ENCODE measurements at regions not wholly inside any gene's neighbourhood (a gene's known extent, or its start where the extent isn't known, plus 50 kb on each side); places are given as distances from the start of the nearest gene placed in this dataset.

GRCh38 chr10:60684091-60684490 lies 94.2 kb upstream of the CDK1 start:
- Mint-ChIP-seq H3K27ac (no peak overlapping the region), H3K9me3 (peaks cover 0 to under 1% (median 0%) of the 10 kb centered on the region in 5 donors), H3K4me1 (peaks cover 0 to 35% (median 0%) of the 10 kb centered on the region in 3 donors), H3K36me3 (peaks cover 0 to 8% (median 0%) of the 10 kb centered on the region in 3 donors), H3K4me3 (no peak overlapping the region), H3K27me3 (peaks cover 5 to 9% of the 10 kb centered on the region in 2 donors)
- Histone ChIP-seq H3K27me3 (ENCODE audit: insufficient read depth, low read length, poor library complexity, severe bottlenecking) (no peaks in the 10 kb centered on the region), H3K4me1 (ENCODE audit: insufficient read depth, low read length) (no peaks in the 10 kb centered on the region), H3K9me3 (ENCODE audit: low read length) (no peaks in the 10 kb centered on the region), H3K27ac (ENCODE audit: low read depth, low read length) (no peak overlapping the region), H3K4me3 (ENCODE audit: low read length) (no peak overlapping the region), H3K36me3 (ENCODE audit: insufficient read depth, low read length) (no peaks in the 10 kb centered on the region)
- no peak for DNase-seq
- ChIA-PET CTCF (no interaction called here), POLR2A (no interaction called here)

GRCh38 chr10:60681103-60681502 lies 97.2 kb upstream of the CDK1 start:
- Mint-ChIP-seq H3K27ac (no peak overlapping the region), H3K4me1 (peaks cover 0 to 59% (median 0%) of the 10 kb centered on the region in 3 donors), H3K36me3 (peaks cover 0 to 5% (median 0%) of the 10 kb centered on the region in 3 donors), H3K9me3 (no peaks in the 10 kb centered on the region), H3K4me3 (no peak overlapping the region), H3K27me3 (peaks cover 5 to 7% of the 10 kb centered on the region in 2 donors)
- Histone ChIP-seq H3K27me3 (ENCODE audit: insufficient read depth, low read length, poor library complexity, severe bottlenecking) (no peaks in the 10 kb centered on the region), H3K9me3 (ENCODE audit: low read length) (no peaks in the 10 kb centered on the region), H3K4me1 (ENCODE audit: insufficient read depth, low read length) (no peaks in the 10 kb centered on the region), H3K27ac (ENCODE audit: low read depth, low read length) (no peak overlapping the region), H3K36me3 (ENCODE audit: insufficient read depth, low read length) (no peaks in the 10 kb centered on the region), H3K4me3 (ENCODE audit: low read length) (no peak overlapping the region)
- no peak for DNase-seq
- POLR2A ChIA-PET, result no interaction called here
- CTCF ChIA-PET, result no interaction called here

GRCh38 chr10:60679388-60679990 lies 98.8 kb upstream of the CDK1 start:
- ChIA-PET POLR2A (no interaction called here), CTCF (no interaction called here)
- Mint-ChIP-seq H3K27ac (no peak overlapping the region), H3K36me3 (peaks cover 0 to 7% (median 3%) of the 10 kb centered on the region in 3 donors), H3K9me3 (no peaks in the 10 kb centered on the region), H3K4me1 (peaks cover 0 to 56% (median 0%) of the 10 kb centered on the region in 3 donors), H3K27me3 (peaks cover 5 to 7% of the 10 kb centered on the region in 2 donors), H3K4me3 (no peak overlapping the region)
- no peak for DNase-seq
- Histone ChIP-seq H3K27ac (ENCODE audit: low read depth, low read length) (no peak overlapping the region), H3K36me3 (ENCODE audit: insufficient read depth, low read length) (no peaks in the 10 kb centered on the region), H3K4me3 (ENCODE audit: low read length) (no peak overlapping the region), H3K27me3 (ENCODE audit: insufficient read depth, low read length, poor library complexity, severe bottlenecking) (no peaks in the 10 kb centered on the region), H3K9me3 (ENCODE audit: low read length) (no peaks in the 10 kb centered on the region), H3K4me1 (ENCODE audit: insufficient read depth, low read length) (no peaks in the 10 kb centered on the region)

- peaks cover 0 to 51% (median 0%) of the 10 kb centered on the region in 3 donors for H3K4me1 Mint-ChIP-seq
- peaks cover 5 to 7% of the 10 kb centered on the region in 2 donors for H3K27me3 Mint-ChIP-seq
- Histone ChIP-seq H3K9me3 (ENCODE audit: low read length) (no peaks in the 10 kb centered on the region), H3K27me3 (ENCODE audit: insufficient read depth, low read length, poor library complexity, severe bottlenecking) (no peaks in the 10 kb centered on the region), H3K4me3 (ENCODE audit: low read length) (no peak overlapping the region), H3K27ac (ENCODE audit: low read depth, low read length) (no peak overlapping the region), H3K36me3 (ENCODE audit: insufficient read depth, low read length) (no peaks in the 10 kb centered on the region), H3K4me1 (ENCODE audit: insufficient read depth, low read length) (no peaks in the 10 kb centered on the region)
- H3K9me3 Mint-ChIP-seq, result no peaks in the 10 kb centered on the region
- DNase-seq, result no peak
- ChIA-PET CTCF (no interaction called here), POLR2A (no interaction called here)
- no peak overlapping the region for H3K27ac Mint-ChIP-seq
- no peak overlapping the region for H3K4me3 Mint-ChIP-seq
- H3K36me3 Mint-ChIP-seq, result peaks cover 0 to 10% (median 6%) of the 10 kb centered on the region in 3 donors
Measured at GRCh38 chr10:60678978-60679377, 99.3 kb upstream of the CDK1 start.

- CTCF ChIA-PET, result interaction anchor here (0.6 kb wide), 1 partner anchor 577 kb away, joined by 3 read pairs; no protein-coding TSS in a partner anchor
- Mint-ChIP-seq H3K36me3 (peaks cover 0 to 14% (median 10%) of the 10 kb centered on the region in 3 donors), H3K9me3 (peaks cover 0 to 2% (median 0%) of the 10 kb centered on the region in 5 donors), H3K27ac (no peak overlapping the region), H3K4me3 (no peak overlapping the region), H3K4me1 (peaks cover 0 to 43% (median 0%) of the 10 kb centered on the region in 3 donors), H3K27me3 (peaks cover 5 to 9% of the 10 kb centered on the region in 2 donors)
- no peak overlapping the region for H3K4me3 ChIP-seq (ENCODE audit: low read length)
- H3K27me3 ChIP-seq (ENCODE audit: insufficient read depth, low read length, poor library complexity, severe bottlenecking), result no peaks in the 10 kb centered on the region
- no peaks in the 10 kb centered on the region for H3K36me3 ChIP-seq (ENCODE audit: insufficient read depth, low read length)
- POLR2A ChIA-PET, result no interaction called here
- no peaks in the 10 kb centered on the region for H3K9me3 ChIP-seq (ENCODE audit: low read length)
- no peaks in the 10 kb centered on the region for H3K4me1 ChIP-seq (ENCODE audit: insufficient read depth, low read length)
- no peak for DNase-seq
- H3K27ac ChIP-seq (ENCODE audit: low read depth, low read length), result no peak overlapping the region
Measured at GRCh38 chr10:60677531-60678129, 100.6 kb upstream of the CDK1 start.

- H3K36me3 ChIP-seq (ENCODE audit: insufficient read depth, low read length), result no peaks in the 10 kb centered on the region
- peaks cover 3% of the 10 kb centered on the region for H3K9me3 ChIP-seq (ENCODE audit: low read length)
- H3K4me3 ChIP-seq (ENCODE audit: low read length), result no peak overlapping the region
- no peak for DNase-seq
- Mint-ChIP-seq H3K27me3 (peaks cover 0 to 3% of the 10 kb centered on the region in 2 donors), H3K4me3 (no peak overlapping the region), H3K4me1 (peaks cover 0 to 44% (median 0%) of the 10 kb centered on the region in 3 donors), H3K36me3 (peaks cover 0 to 10% (median 9%) of the 10 kb centered on the region in 3 donors), H3K27ac (no peak overlapping the region), H3K9me3 (peaks cover 0 to 2% (median 0%) of the 10 kb centered on the region in 5 donors)
- no peaks in the 10 kb centered on the region for H3K4me1 ChIP-seq (ENCODE audit: insufficient read depth, low read length)
- ChIA-PET POLR2A (no interaction called here), CTCF (no interaction called here)
- no peaks in the 10 kb centered on the region for H3K27me3 ChIP-seq (ENCODE audit: insufficient read depth, low read length, poor library complexity, severe bottlenecking)
- no peak overlapping the region for H3K27ac ChIP-seq (ENCODE audit: low read depth, low read length)
Measured at GRCh38 chr10:60675236-60675635, 103.0 kb upstream of the CDK1 start.

- Mint-ChIP-seq H3K4me1 (peaks cover 0 to 45% (median 0%) of the 10 kb centered on the region in 3 donors), H3K4me3 (no peak overlapping the region), H3K27me3 (peaks cover 0 to 3% of the 10 kb centered on the region in 2 donors), H3K36me3 (peaks cover 0 to 7% (median 7%) of the 10 kb centered on the region in 3 donors), H3K27ac (peak overlapping the region in 1 of 8 donors; percentile 68), H3K9me3 (peaks cover 0 to 2% (median 0%) of the 10 kb centered on the region in 5 donors)
- DNase-seq, result no peak
- Histone ChIP-seq H3K27ac (ENCODE audit: low read depth, low read length) (no peak overlapping the region), H3K9me3 (ENCODE audit: low read length) (peaks cover 3% of the 10 kb centered on the region), H3K36me3 (ENCODE audit: insufficient read depth, low read length) (no peaks in the 10 kb centered on the region), H3K4me1 (ENCODE audit: insufficient read depth, low read length) (no peaks in the 10 kb centered on the region), H3K4me3 (ENCODE audit: low read length) (no peak overlapping the region), H3K27me3 (ENCODE audit: insufficient read depth, low read length, poor library complexity, severe bottlenecking) (no peaks in the 10 kb centered on the region)
- CTCF ChIA-PET, result no interaction called here
- POLR2A ChIA-PET, result no interaction called here
Measured at GRCh38 chr10:60669501-60669900, 108.8 kb upstream of the CDK1 start.

GRCh38 chr10:60666221-60666620 lies 112.1 kb upstream of the CDK1 start:
- no peak for DNase-seq
- POLR2A ChIA-PET, result no interaction called here
- Mint-ChIP-seq H3K4me1 (peaks cover 1 to 63% (median 3%) of the 10 kb centered on the region in 3 donors), H3K4me3 (no peak overlapping the region), H3K27me3 (peaks cover 0 to 8% of the 10 kb centered on the region in 2 donors), H3K9me3 (no peaks in the 10 kb centered on the region), H3K36me3 (peaks cover 0 to 2% (median 0%) of the 10 kb centered on the region in 3 donors), H3K27ac (no peak overlapping the region)
- no peaks in the 10 kb centered on the region for H3K36me3 ChIP-seq (ENCODE audit: insufficient read depth, low read length)
- no peaks in the 10 kb centered on the region for H3K9me3 ChIP-seq (ENCODE audit: low read length)
- no peak overlapping the region for H3K4me3 ChIP-seq (ENCODE audit: low read length)
- H3K4me1 ChIP-seq (ENCODE audit: insufficient read depth, low read length), result peaks cover 5% of the 10 kb centered on the region
- CTCF ChIA-PET, result no interaction called here
- no peak overlapping the region for H3K27ac ChIP-seq (ENCODE audit: low read depth, low read length)
- H3K27me3 ChIP-seq (ENCODE audit: insufficient read depth, low read length, poor library complexity, severe bottlenecking), result no peaks in the 10 kb centered on the region
